ENCODE measurements at regions not wholly inside any gene's neighbourhood (a gene's known extent, or its start where the extent isn't known, plus 50 kb on each side); places are given as distances from the start of the nearest gene placed in this dataset.

GRCh38 chr12:19933924-19934323 is 434.4 kb upstream of the PDE3A start:
- TF ChIP-seq POLR2A (IDR thresholded peaks at IDR 0.05; ENCODE audit: low read depth, low read length) (no peak), POLR2AphosphoS5 (IDR thresholded peaks at IDR 0.05; ENCODE audit: low read depth, low read length) (no peak), PAX5 (IDR thresholded peaks at IDR 0.05; ENCODE audit: insufficient read depth, low read length, severe bottlenecking) (no peak), TAF1 (IDR thresholded peaks at IDR 0.05; ENCODE audit: low read depth, low read length) (no peak), POU2F2 (IDR thresholded peaks at IDR 0.05; ENCODE audit: low read depth, low read length) (no peak), SPI1 (IDR thresholded peaks at IDR 0.05; ENCODE audit: low read depth, low read length) (peak; percentile 62)

Data from GM12891 (cell line).